H1 (cell line): ENCODE measurements at regions not wholly inside any gene's neighbourhood (a gene's known extent, or its start where the extent isn't known, plus 50 kb on each side); places are given as distances from the start of the nearest gene placed in this dataset.

Source experiments
- CTCF ChIA-PET: fragments of 300-600 bp; sonication (Branson Sonifier 250); formaldehyde crosslinking; loops from one replicate; lab custom pipeline; 2021; ENCODE audit not compliant: partially characterized antibody; lab: Charles Lee
- POLR2A ChIA-PET: fragments of 300-600 bp; sonication (Branson Sonifier 250); formaldehyde crosslinking; loops from one replicate; lab custom pipeline; 2021; ENCODE audit warnings: inconsistent platforms; ENCODE audit not compliant: partially characterized antibody; lab: Charles Lee
- DNase-seq, 2 experiments: peaks; one replicate each; pipeline versions ENCODE4 v3.0.0 to v3.0.0-alpha.2; 2010 to 2022; ENCODE audit warnings: low spot score in 2 of 2, low read depth in 1 of 2, mixed read lengths in 1 of 2
- FAIRE-seq: peaks from 2 replicates; lab custom pipeline; 2011; peaks lifted over from hg19 to GRCh38; lab: Jason Lieb, UNC
- H2AFZ ChIP-seq: 2 replicates; pipeline ENCODE4 v1.8.1; 2012; ENCODE audit warnings: low read length, inconsistent platforms
- H2AK5ac ChIP-seq: 2 replicates; pipeline ENCODE4 v1.6.1; 2013; ENCODE audit warnings: low read depth, low read length
- H2BK120ac ChIP-seq: replicated peaks from 2 replicates; pipeline ENCODE3; 2013; ENCODE audit warnings: low read depth, low read length, inconsistent platforms
- H2BK12ac ChIP-seq: 2 replicates; pipeline ENCODE4 v1.6.1; 2013; ENCODE audit warnings: low read depth, low read length
- H2BK15ac ChIP-seq: 2 replicates; pipeline ENCODE4 v1.6.1; 2013; ENCODE audit warnings: low read length
- H2BK20ac ChIP-seq: 2 replicates; pipeline ENCODE4 v1.6.1; 2013; ENCODE audit warnings: low read length
- H2BK5ac ChIP-seq: 2 replicates; pipeline ENCODE4 v1.6.1; 2013; ENCODE audit warnings: low read depth, low read length
- H3K14ac ChIP-seq: 2 replicates; pipeline ENCODE4 v1.6.1; 2013; ENCODE audit warnings: inconsistent platforms; ENCODE audit not compliant: insufficient read length
- H3K18ac ChIP-seq: 2 replicates; pipeline ENCODE4 v1.6.1; 2013; ENCODE audit warnings: low read length; ENCODE audit errors: extremely low read depth
- H3K23ac ChIP-seq: 2 replicates; pipeline ENCODE4 v1.6.1; 2013; ENCODE audit warnings: inconsistent platforms; ENCODE audit not compliant: insufficient read length
- H3K23me2 ChIP-seq: 2 replicates; pipeline ENCODE4 v1.6.1; 2013; ENCODE audit warnings: low read depth, low read length
- H3K27ac ChIP-seq: 2 replicates; pipeline ENCODE4 v1.6.1; 2011; ENCODE audit warnings: low read depth, low read length, inconsistent platforms
- H3K27me3 ChIP-seq, 4 experiments: replicated peaks in 1 of 4; 1 replicate in 1 of 4; 2 replicates in 3 of 4; pipeline versions ENCODE4 v1.6.1 to v1.8.1; 2011 to 2013; ENCODE audit warnings: low read length in 3 of 4, mild to moderate bottlenecking in 3 of 4, inconsistent platforms in 2 of 4, mixed read lengths in 2 of 4, moderate library complexity in 1 of 4; ENCODE audit not compliant: control insufficient read depth in 3 of 4, insufficient read depth in 3 of 4; ENCODE audit errors: extremely low read depth in 1 of 4
- H3K36me3 ChIP-seq, 4 experiments: 2 replicates each; pipeline versions ENCODE4 v1.6.1 to v1.8.1; 2011 to 2013; ENCODE audit warnings: mild to moderate bottlenecking in 4 of 4, low read length in 3 of 4, moderate library complexity in 2 of 4, control low read depth in 1 of 4, inconsistent platforms in 1 of 4; ENCODE audit not compliant: insufficient read depth in 4 of 4, control insufficient read depth in 2 of 4
- H3K4ac ChIP-seq: replicated peaks from 2 replicates; pipeline ENCODE3; 2013; ENCODE audit warnings: low read length, low read depth, mixed read lengths, inconsistent platforms; ENCODE audit not compliant: insufficient read length
- H3K4me1 ChIP-seq, 4 experiments: replicated peaks in 1 of 4; 1 replicate in 1 of 4; 2 replicates in 3 of 4; pipeline versions ENCODE4 v1.6.1 to v1.8.1; 2011 to 2013; ENCODE audit warnings: low read length in 3 of 4, inconsistent platforms in 2 of 4, mixed read lengths in 1 of 4; ENCODE audit not compliant: insufficient read depth in 4 of 4, control insufficient read depth in 3 of 4
- H3K4me2 ChIP-seq, 2 experiments: 2 replicates each; pipeline versions ENCODE4 v1.6.1 to v1.8.1; 2011 to 2013; ENCODE audit warnings: low read depth in 2 of 2, low read length in 2 of 2, control low read depth in 1 of 2, inconsistent platforms in 1 of 2, mild to moderate bottlenecking in 1 of 2; ENCODE audit not compliant: insufficient read depth in 1 of 2
- H3K4me3 ChIP-seq, 4 experiments: fragments of 200-600, 300-600 bp in 1 of 4; sonication (generic), shearing (Covaris generic), sonication (Bioruptor Twin) in 1 of 4; 2 replicates each; pipeline versions ENCODE4 v1.5.1 to v1.8.1; 2011 to 2016; ENCODE audit warnings: low read length in 4 of 4, low read depth in 3 of 4, control low read depth in 2 of 4, inconsistent platforms in 2 of 4, mild to moderate bottlenecking in 2 of 4, mixed read lengths in 1 of 4, moderate library complexity in 1 of 4; ENCODE audit not compliant: insufficient read depth in 2 of 4; ENCODE audit errors: extremely low read depth in 1 of 4
- H3K56ac ChIP-seq: replicated peaks from 2 replicates; pipeline ENCODE3; 2013; ENCODE audit warnings: low read depth, mild to moderate bottlenecking, mixed read lengths, low read length, inconsistent platforms; ENCODE audit not compliant: insufficient read length
- H3K79me1 ChIP-seq: 2 replicates; pipeline ENCODE4 v1.6.1; 2013; ENCODE audit warnings: low read depth, low read length, control low read depth
- H3K79me2 ChIP-seq, 2 experiments: 2 replicates each; pipeline versions ENCODE4 v1.6.1 to v1.8.1; 2012 to 2013; ENCODE audit warnings: low read length in 2 of 2, mild to moderate bottlenecking in 2 of 2, inconsistent platforms in 1 of 2; ENCODE audit not compliant: insufficient read depth in 2 of 2, control insufficient read depth in 1 of 2
- H3K9ac ChIP-seq, 4 experiments: replicated peaks in 1 of 4; 1 replicate in 1 of 4; 2 replicates in 3 of 4; pipeline versions ENCODE4 v1.6.1 to v1.8.1; 2011 to 2013; ENCODE audit warnings: low read depth in 3 of 4, low read length in 3 of 4, control low read depth in 2 of 4, mild to moderate bottlenecking in 2 of 4, moderate library complexity in 2 of 4, inconsistent platforms in 1 of 4; ENCODE audit errors: extremely low read depth in 1 of 4
- H3K9me3 ChIP-seq, 2 experiments: 2 replicates each; pipeline versions ENCODE4 v1.6.1 to v1.8.1; 2012 to 2013; ENCODE audit warnings: mild to moderate bottlenecking in 2 of 2, moderate library complexity in 2 of 2, control low read depth in 1 of 2, inconsistent platforms in 1 of 2, low read depth in 1 of 2, low read length in 1 of 2, mixed read lengths in 1 of 2; ENCODE audit not compliant: insufficient read depth in 2 of 2
- H4K20me1 ChIP-seq, 2 experiments: replicated peaks in 1 of 2; 2 replicates each; pipeline versions ENCODE3 to v1.8.1; 2011 to 2013; ENCODE audit warnings: inconsistent platforms in 2 of 2, low read length in 2 of 2, mild to moderate bottlenecking in 1 of 2; ENCODE audit not compliant: insufficient read depth in 2 of 2, control insufficient read depth in 1 of 2
- H4K5ac ChIP-seq: 2 replicates; pipeline ENCODE4 v1.6.1; 2013; ENCODE audit warnings: low read length, low read depth, mixed read lengths, inconsistent platforms; ENCODE audit not compliant: insufficient read length
- H4K8ac ChIP-seq: 2 replicates; pipeline ENCODE4 v1.8.0; 2013; ENCODE audit warnings: mild to moderate bottlenecking, moderate library complexity, low read length, inconsistent platforms; ENCODE audit not compliant: insufficient read depth; ENCODE audit errors: extremely low read depth
- H4K91ac ChIP-seq: replicated peaks from 2 replicates; pipeline ENCODE3; 2013; ENCODE audit warnings: low read length, mixed read lengths, inconsistent platforms; ENCODE audit not compliant: insufficient read length
- BCL11A ChIP-seq, 2 experiments: IDR thresholded peaks; one replicate each; pipeline ENCODE4 v1.6.1; 2011; ENCODE audit warnings: low read depth in 2 of 2, low read length in 2 of 2, mild to moderate bottlenecking in 2 of 2
- CREB1 ChIP-seq: IDR thresholded peaks from 2 replicates; pipeline ENCODE4 v1.6.1; 2012; ENCODE audit warnings: inconsistent platforms
- CTBP2 ChIP-seq: IDR thresholded peaks from 2 replicates; pipeline ENCODE4 v1.7.0; 2011; ENCODE audit warnings: borderline replicate concordance, mild to moderate bottlenecking, moderate library complexity, mixed read lengths, low read length; ENCODE audit not compliant: insufficient read depth, insufficient read length
- EGR1 ChIP-seq: IDR thresholded peaks from 2 replicates; pipeline ENCODE4 v1.6.1; 2011; ENCODE audit warnings: low read depth, low read length, borderline replicate concordance
- EZH2 ChIP-seq: fragments of 200-600 bp; sonication (generic); IDR thresholded peaks from 2 replicates; pipeline ENCODE4 v1.7.1; 2012; ENCODE audit warnings: low read depth, mild to moderate bottlenecking, moderate library complexity, low read length, inconsistent platforms; ENCODE audit not compliant: severe bottlenecking
- GTF2F1 ChIP-seq: IDR thresholded peaks from 2 replicates; pipeline ENCODE4 v1.6.1; 2012; ENCODE audit warnings: low read depth, low read length, improper control_type of control experiment, borderline replicate concordance
- HDAC6 ChIP-seq: IDR thresholded peaks from one replicate; pipeline ENCODE4 v1.7.1; 2012; ENCODE audit warnings: low read depth, mild to moderate bottlenecking, inconsistent platforms, low read length, moderate library complexity
- KDM1A ChIP-seq: fragments of 200-600, 300-600 bp; sonication (generic); IDR thresholded peaks from 2 replicates; pipeline ENCODE4 v1.7.1; 2016; ENCODE audit warnings: mild to moderate bottlenecking, low read length, borderline replicate concordance
- NRF1 ChIP-seq: IDR thresholded peaks from 2 replicates; pipeline ENCODE4 v1.6.1; 2011; ENCODE audit warnings: mild to moderate bottlenecking, low read depth, low read length, improper control_type of control experiment
- SUZ12 ChIP-seq: fragments of 200-600 bp; sonication (generic); IDR thresholded peaks from 2 replicates; pipeline ENCODE4 v1.6.1; 2012; ENCODE audit warnings: mild to moderate bottlenecking, inconsistent platforms, low read length, moderate library complexity, mixed read lengths
- TBP ChIP-seq: IDR thresholded peaks from 2 replicates; pipeline ENCODE4 v1.6.1; 2011; ENCODE audit warnings: low read depth, low read length, improper control_type of control experiment
- WGBS, 2 experiments: shearing (Covaris generic) in 1 of 2; methylation state at CpG; one replicate each; pipeline versions ENCODE4 v1.1.6 to v1.1.7; 2013 to 2015; ENCODE audit warnings: low lambda C conversion rate in 2 of 2, mixed read lengths in 2 of 2, inconsistent platforms in 1 of 2, low coverage in 1 of 2, missing lambda C conversion rate in 1 of 2; ENCODE audit not compliant: insufficient replicate concordance in 2 of 2, insufficient coverage in 1 of 2, insufficient read length in 1 of 2; ENCODE audit errors: extremely low coverage in 1 of 2, missing lambda C conversion rate in 1 of 2; 5-methylcytosine and 5-hydroxymethylcytosine counted together
- TF ChIP-seq, protein P1 (sequence below): IDR thresholded peaks from 2 replicates; pipeline ENCODE4 v1.6.1; 2012; ENCODE audit warnings: inconsistent platforms

DNA sequence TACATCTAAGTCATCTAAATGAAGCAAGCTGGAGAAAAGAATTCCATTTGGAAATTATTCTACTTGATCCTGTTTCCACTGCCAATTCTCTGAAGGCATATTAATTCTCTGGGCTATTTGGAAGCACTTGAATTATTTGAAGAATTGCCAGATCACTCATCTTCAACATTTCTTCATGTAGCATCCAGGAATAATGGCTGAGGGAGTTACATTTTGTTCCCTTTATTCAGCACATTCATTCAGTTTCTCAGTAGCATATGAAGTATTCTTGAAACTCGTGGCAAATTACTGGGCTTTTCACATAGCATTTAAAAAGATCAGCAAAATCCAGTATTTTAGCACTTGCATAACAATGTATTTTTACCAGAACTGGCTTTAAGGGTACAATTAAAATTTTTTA, 127.1 kb upstream of the VIPR2 start:
- Histone ChIP-seq H3K56ac (no peak overlapping the region), H2AFZ (no peak overlapping the region), H3K27me3 (no peaks in the 10 kb centered on the region), H2AK5ac (no peak overlapping the region), H3K18ac (no peak overlapping the region), H2BK20ac (no peak overlapping the region), H4K5ac (no peak overlapping the region), H3K79me2 (no peaks in the 10 kb centered on the region), H3K4ac (no peak overlapping the region), H3K4me3 (no peak overlapping the region), H2BK15ac (no peak overlapping the region), H3K14ac (no peak overlapping the region), H3K9me3 (peaks cover 36 to 61% of the 10 kb centered on the region in 2 experiments), H3K4me2 (no peak overlapping the region), H3K27ac (no peak overlapping the region), H3K79me1 (no peaks in the 10 kb centered on the region), H4K8ac (no peak overlapping the region), H3K36me3 (no peaks in the 10 kb centered on the region), H2BK120ac (no peak overlapping the region), H3K4me1 (no peaks in the 10 kb centered on the region), H2BK12ac (no peak overlapping the region), H2BK5ac (no peak overlapping the region), H4K91ac (no peak overlapping the region), H4K20me1 (no peaks in the 10 kb centered on the region), H3K23ac (no peak overlapping the region), H3K23me2 (no peaks in the 10 kb centered on the region), H3K9ac (no peak overlapping the region)
- CTCF ChIA-PET, result no interaction called here
- WGBS, 2 experiments, result 54% methylated on average over 1 of the region's 1 CpG; no CpG with 5 or more reads in 1 of the 2 experiments
- FAIRE-seq (no peak), DNase-seq (no peak)
- POLR2A ChIA-PET, result no interaction called here
- no peak for TF ChIP-seq BCL11A (IDR thresholded peaks at IDR 0.05; ENCODE audit: low read depth in 2 of 2, low read length in 2 of 2)
- no peak for TF ChIP-seq EZH2
- TF ChIP-seq, protein P1, sequence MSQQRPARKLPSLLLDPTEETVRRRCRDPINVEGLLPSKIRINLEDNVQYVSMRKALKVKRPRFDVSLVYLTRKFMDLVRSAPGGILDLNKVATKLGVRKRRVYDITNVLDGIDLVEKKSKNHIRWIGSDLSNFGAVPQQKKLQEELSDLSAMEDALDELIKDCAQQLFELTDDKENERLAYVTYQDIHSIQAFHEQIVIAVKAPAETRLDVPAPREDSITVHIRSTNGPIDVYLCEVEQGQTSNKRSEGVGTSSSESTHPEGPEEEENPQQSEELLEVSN, result no peak
- TF ChIP-seq GTF2F1, result no peak
- TF ChIP-seq TBP, result no peak
- no peak for TF ChIP-seq EGR1
- TF ChIP-seq NRF1, result no peak
- no peak for TF ChIP-seq HDAC6
- no peak for TF ChIP-seq KDM1A
- TF ChIP-seq CTBP2, result no peak
- no peak for TF ChIP-seq CREB1
- TF ChIP-seq SUZ12, result no peak
